SU-DHL-6 (cell line): ENCODE measurements at regions not wholly inside any gene's neighbourhood (a gene's known extent, or its start where the extent isn't known, plus 50 kb on each side); places are given as distances from the start of the nearest gene placed in this dataset.

Experiments used
- H2AFZ ChIP-seq: fragments of 200-600 bp; sonication (generic); 2 replicates; pipeline ENCODE4 v1.6.1; 2014; ENCODE audit warnings: low read depth, mild to moderate bottlenecking, moderate library complexity, mixed read lengths, antibody characterized with exemption, low read length; ENCODE audit not compliant: severe bottlenecking
- H3F3A ChIP-seq: fragments of 200-600 bp; shearing (Covaris generic); 2 replicates; pipeline ENCODE4 v1.6.0; 2016; ENCODE audit warnings: antibody characterized with exemption, mild to moderate bottlenecking; ENCODE audit not compliant: insufficient read depth
- H3K27ac ChIP-seq: fragments of 200-600 bp; sonication (generic); 2 replicates; pipeline ENCODE4 v1.5.1; 2016; ENCODE audit warnings: low read depth, mild to moderate bottlenecking, low read length, moderate library complexity, mixed read lengths
- H3K27me3 ChIP-seq: fragments of 200-600 bp; sonication (generic), shearing (Covaris generic); 2 replicates; pipeline ENCODE4 v1.6.0; 2014; ENCODE audit warnings: mild to moderate bottlenecking, low read length
- H3K36me3 ChIP-seq: fragments of 200-600 bp; sonication (generic); 2 replicates; pipeline ENCODE4 v1.6.1; 2014; ENCODE audit warnings: mild to moderate bottlenecking, low read length, mixed read lengths
- H3K4me2 ChIP-seq: fragments of 300-600, 200-600 bp; shearing (Covaris generic), sonication (generic); 2 replicates; pipeline ENCODE4 v1.6.0; 2014; ENCODE audit warnings: low read length, low read depth, mild to moderate bottlenecking; ENCODE audit not compliant: poor library complexity, severe bottlenecking
- H3K4me3 ChIP-seq: fragments of 200-600 bp; sonication (generic); 2 replicates; pipeline ENCODE4 v1.5.1; 2014; ENCODE audit warnings: antibody characterized with exemption, low read length, mild to moderate bottlenecking, mixed read lengths; ENCODE audit not compliant: insufficient read depth, poor library complexity, severe bottlenecking
- H3K79me2 ChIP-seq: fragments of 200-600 bp; sonication (generic); 2 replicates; pipeline ENCODE4 v1.6.1; 2014; ENCODE audit warnings: mild to moderate bottlenecking, low read length, moderate library complexity; ENCODE audit not compliant: insufficient read depth
- H3K9ac ChIP-seq: fragments of 200-600 bp; sonication (generic); 2 replicates; pipeline ENCODE4 v1.7.0; 2014; ENCODE audit warnings: mild to moderate bottlenecking, low read length
- H3K9me2 ChIP-seq: fragments of 200-600 bp; sonication (generic); replicated peaks from 2 replicates; pipeline ENCODE4 v1.6.1; 2014; ENCODE audit warnings: low read length; ENCODE audit not compliant: insufficient read depth
- H3K9me3 ChIP-seq: fragments of 200-600 bp; sonication (generic); 2 replicates; pipeline ENCODE4 v1.6.1; 2014; ENCODE audit warnings: low read length, mixed read lengths; ENCODE audit not compliant: insufficient read depth
- H4K20me1 ChIP-seq: fragments of 200-600 bp; sonication (generic); 2 replicates; pipeline ENCODE4 v1.6.1; 2014; ENCODE audit warnings: low read depth, mild to moderate bottlenecking, antibody characterized with exemption, low read length, moderate library complexity, mixed read lengths
- EZH2phosphoT487 ChIP-seq: fragments of 200-600 bp; sonication (generic), shearing (Covaris generic); conservative IDR thresholded peaks from 2 replicates; pipeline ENCODE4 v1.6.1; 2018; ENCODE audit warnings: mild to moderate bottlenecking, antibody characterized with exemption, low read length, moderate library complexity, mixed read lengths
- TF ChIP-seq, protein P1 (sequence below): fragments of 200-600 bp; sonication (generic); IDR thresholded peaks from one replicate; pipeline ENCODE4 v1.5.1; 2017; ENCODE audit warnings: antibody characterized with exemption, mild to moderate bottlenecking, low read length, moderate library complexity; ENCODE audit not compliant: insufficient read depth, poor library complexity, severe bottlenecking

GRCh38 chr10:131738396-131738735, 162.4 kb upstream of the PPP2R2D start:
- no peaks in the 10 kb centered on the region for H3K36me3 ChIP-seq

DNA sequence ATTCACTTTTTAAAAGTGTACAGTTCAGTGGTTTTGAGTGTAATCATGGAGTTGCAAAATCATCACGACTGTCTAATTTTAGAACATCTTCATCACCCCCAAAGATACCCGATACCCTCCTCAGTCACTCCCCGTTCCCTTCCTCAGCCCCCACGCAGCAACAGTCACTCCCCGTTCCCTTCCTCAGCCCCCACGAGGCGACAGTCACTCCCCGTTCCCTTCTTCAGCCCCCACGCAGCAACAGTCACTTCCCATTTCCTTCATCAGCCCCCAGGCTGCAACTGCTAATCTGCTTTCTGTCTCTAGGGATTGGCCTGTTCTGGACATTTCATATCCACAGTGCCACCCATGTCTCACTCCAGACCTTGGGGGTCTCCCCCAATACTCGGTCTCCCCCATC, 161.6 kb upstream of the PPP2R2D start:
- Histone ChIP-seq H3K9ac (no peak overlapping the region), H3F3A (no peaks in the 10 kb centered on the region), H2AFZ (no peak overlapping the region), H3K27ac (no peak overlapping the region), H3K4me2 (no peak overlapping the region), H3K36me3 (no peaks in the 10 kb centered on the region), H3K79me2 (no peaks in the 10 kb centered on the region), H3K4me3 (no peak overlapping the region), H3K27me3 (no peaks in the 10 kb centered on the region), H4K20me1 (no peaks in the 10 kb centered on the region), H3K9me2 (no peaks in the 10 kb centered on the region), H3K9me3 (no peaks in the 10 kb centered on the region)
- TF ChIP-seq EZH2phosphoT487 = no peak
- TF ChIP-seq, protein P1, sequence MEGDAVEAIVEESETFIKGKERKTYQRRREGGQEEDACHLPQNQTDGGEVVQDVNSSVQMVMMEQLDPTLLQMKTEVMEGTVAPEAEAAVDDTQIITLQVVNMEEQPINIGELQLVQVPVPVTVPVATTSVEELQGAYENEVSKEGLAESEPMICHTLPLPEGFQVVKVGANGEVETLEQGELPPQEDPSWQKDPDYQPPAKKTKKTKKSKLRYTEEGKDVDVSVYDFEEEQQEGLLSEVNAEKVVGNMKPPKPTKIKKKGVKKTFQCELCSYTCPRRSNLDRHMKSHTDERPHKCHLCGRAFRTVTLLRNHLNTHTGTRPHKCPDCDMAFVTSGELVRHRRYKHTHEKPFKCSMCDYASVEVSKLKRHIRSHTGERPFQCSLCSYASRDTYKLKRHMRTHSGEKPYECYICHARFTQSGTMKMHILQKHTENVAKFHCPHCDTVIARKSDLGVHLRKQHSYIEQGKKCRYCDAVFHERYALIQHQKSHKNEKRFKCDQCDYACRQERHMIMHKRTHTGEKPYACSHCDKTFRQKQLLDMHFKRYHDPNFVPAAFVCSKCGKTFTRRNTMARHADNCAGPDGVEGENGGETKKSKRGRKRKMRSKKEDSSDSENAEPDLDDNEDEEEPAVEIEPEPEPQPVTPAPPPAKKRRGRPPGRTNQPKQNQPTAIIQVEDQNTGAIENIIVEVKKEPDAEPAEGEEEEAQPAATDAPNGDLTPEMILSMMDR = no peak

More at GRCh38 chr10:131738396-131738735, 162.4 kb upstream of the PPP2R2D start:
- Histone ChIP-seq H3K4me2 (no peak overlapping the region), H3K27me3 (no peaks in the 10 kb centered on the region), H3K79me2 (no peaks in the 10 kb centered on the region), H4K20me1 (no peaks in the 10 kb centered on the region), H3K4me3 (no peak overlapping the region), H2AFZ (no peak overlapping the region), H3K9me3 (no peaks in the 10 kb centered on the region), H3K27ac (no peak overlapping the region), H3F3A (no peaks in the 10 kb centered on the region), H3K9ac (no peak overlapping the region), H3K9me2 (no peaks in the 10 kb centered on the region)
- TF ChIP-seq, protein P1 = no peak
- no peak for TF ChIP-seq EZH2phosphoT487

DNA sequence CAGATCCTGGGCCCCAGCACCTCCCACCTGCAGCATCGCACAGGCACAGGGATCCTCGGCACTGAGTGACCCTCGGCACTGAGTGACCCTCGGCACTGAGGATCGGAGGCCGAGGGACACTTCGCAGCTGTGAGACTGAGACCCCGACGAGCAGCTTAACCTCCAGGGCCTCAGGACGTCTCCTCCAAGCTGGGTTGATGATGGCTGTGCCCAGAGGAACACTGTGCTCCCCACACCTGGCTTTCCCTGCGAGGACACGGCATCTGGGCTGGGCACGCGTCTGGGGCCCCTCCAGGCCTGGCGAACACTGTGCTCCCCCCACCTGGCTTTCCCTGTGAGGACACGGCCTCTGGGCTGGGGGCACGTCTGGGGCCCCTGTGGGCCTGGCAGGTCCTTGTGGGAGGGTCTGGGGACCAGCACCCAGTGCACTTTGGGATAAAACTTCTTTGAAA, 158.3 kb upstream of the PPP2R2D start:
- Histone ChIP-seq H3K9me2 (no peaks in the 10 kb centered on the region), H3K27me3 (no peaks in the 10 kb centered on the region), H3K4me2 (no peak overlapping the region), H3K36me3 (no peaks in the 10 kb centered on the region), H3F3A (no peaks in the 10 kb centered on the region), H3K79me2 (no peaks in the 10 kb centered on the region), H2AFZ (no peak overlapping the region), H3K4me3 (no peak overlapping the region), H3K9me3 (no peaks in the 10 kb centered on the region), H3K9ac (no peak overlapping the region), H3K27ac (no peak overlapping the region), H4K20me1 (no peaks in the 10 kb centered on the region)
- TF ChIP-seq, protein P1 = no peak
- TF ChIP-seq EZH2phosphoT487 = no peak
